ENCODE measurements at regions not wholly inside any gene's neighbourhood (a gene's known extent, or its start where the extent isn't known, plus 50 kb on each side); places are given as distances from the start of the nearest gene placed in this dataset.

GRCh38 chr12:74456431-74456830 is 81.2 kb upstream of the ATXN7L3B start:
- no peaks in the 10 kb centered on the region for H3K36me3 ChIP-seq
- H3K27ac ChIP-seq: no peak overlapping the region
- H3K9me3 ChIP-seq: no peaks in the 10 kb centered on the region
- no peaks in the 10 kb centered on the region for H3K27me3 ChIP-seq
- TF ChIP-seq, protein P1, sequence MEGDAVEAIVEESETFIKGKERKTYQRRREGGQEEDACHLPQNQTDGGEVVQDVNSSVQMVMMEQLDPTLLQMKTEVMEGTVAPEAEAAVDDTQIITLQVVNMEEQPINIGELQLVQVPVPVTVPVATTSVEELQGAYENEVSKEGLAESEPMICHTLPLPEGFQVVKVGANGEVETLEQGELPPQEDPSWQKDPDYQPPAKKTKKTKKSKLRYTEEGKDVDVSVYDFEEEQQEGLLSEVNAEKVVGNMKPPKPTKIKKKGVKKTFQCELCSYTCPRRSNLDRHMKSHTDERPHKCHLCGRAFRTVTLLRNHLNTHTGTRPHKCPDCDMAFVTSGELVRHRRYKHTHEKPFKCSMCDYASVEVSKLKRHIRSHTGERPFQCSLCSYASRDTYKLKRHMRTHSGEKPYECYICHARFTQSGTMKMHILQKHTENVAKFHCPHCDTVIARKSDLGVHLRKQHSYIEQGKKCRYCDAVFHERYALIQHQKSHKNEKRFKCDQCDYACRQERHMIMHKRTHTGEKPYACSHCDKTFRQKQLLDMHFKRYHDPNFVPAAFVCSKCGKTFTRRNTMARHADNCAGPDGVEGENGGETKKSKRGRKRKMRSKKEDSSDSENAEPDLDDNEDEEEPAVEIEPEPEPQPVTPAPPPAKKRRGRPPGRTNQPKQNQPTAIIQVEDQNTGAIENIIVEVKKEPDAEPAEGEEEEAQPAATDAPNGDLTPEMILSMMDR (IDR thresholded peaks at IDR 0.05): no peak
- no peaks in the 10 kb centered on the region for H3K4me1 ChIP-seq
- H3K4me3 ChIP-seq: no peak overlapping the region
- no peak for DNase-seq
- intact Hi-C loops (cut with DNase I; ENCODE audit: low total_unique reads): no loop called here

DNA sequence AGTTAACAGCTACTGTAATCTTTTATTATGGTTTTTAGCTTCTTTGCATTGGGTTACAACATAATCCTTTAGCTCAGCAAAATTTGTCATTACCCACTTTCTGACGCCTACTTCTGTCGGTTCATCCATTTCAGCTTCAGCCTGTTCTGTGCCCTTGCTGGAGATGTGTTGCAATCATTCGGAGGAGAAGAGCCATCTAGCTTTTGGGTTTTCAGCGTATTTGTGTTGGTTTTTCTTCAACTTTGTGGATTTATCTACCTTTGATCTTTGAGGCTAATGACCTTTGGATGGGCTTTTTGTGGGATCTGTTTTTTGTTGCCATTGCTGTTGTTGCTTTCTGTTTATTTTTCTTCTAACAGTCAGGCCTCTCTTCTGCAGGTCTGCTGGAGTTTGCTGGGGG is 69.2 kb upstream of the ATXN7L3B start:
- DNase-seq: no peak
- TF ChIP-seq, protein P1 (IDR thresholded peaks at IDR 0.05): no peak
- H3K9me3 ChIP-seq: no peaks in the 10 kb centered on the region
- no peaks in the 10 kb centered on the region for H3K36me3 ChIP-seq
- H3K4me3 ChIP-seq: no peak overlapping the region
- H3K27me3 ChIP-seq: no peaks in the 10 kb centered on the region
- H3K4me1 ChIP-seq: no peaks in the 10 kb centered on the region
- intact Hi-C loops (cut with DNase I; ENCODE audit: low total_unique reads): no loop called here
- H3K27ac ChIP-seq: no peak overlapping the region

DNA sequence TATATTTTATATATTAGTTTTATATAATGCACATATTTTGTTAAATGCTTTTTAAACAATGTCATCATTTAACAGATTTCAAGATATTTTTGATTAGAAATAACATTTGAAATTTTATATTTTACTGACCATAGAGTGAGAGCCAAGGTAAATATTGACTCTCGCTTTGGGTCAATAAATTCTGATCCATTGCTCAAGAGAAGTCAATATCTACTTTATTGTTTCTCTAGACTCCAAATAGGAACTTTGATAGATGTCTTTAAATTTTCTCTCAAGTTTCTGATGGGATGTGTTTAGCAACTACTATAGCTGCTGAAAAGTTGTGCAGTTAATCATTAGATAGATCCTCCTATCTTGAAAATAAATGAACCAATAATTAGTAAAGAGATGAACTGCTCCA is 61.4 kb upstream of the ATXN7L3B start:
- intact Hi-C loops (cut with DNase I; ENCODE audit: low total_unique reads): no loop called here
- Histone ChIP-seq H3K4me3 (no peak overlapping the region), H3K27ac (no peak overlapping the region), H3K36me3 (no peaks in the 10 kb centered on the region), H3K27me3 (no peaks in the 10 kb centered on the region), H3K9me3 (no peaks in the 10 kb centered on the region), H3K4me1 (no peaks in the 10 kb centered on the region)
- TF ChIP-seq, protein P1 (IDR thresholded peaks at IDR 0.05): no peak
- DNase-seq: no peak

- H3K36me3 ChIP-seq: no peaks in the 10 kb centered on the region
- intact Hi-C loops (cut with DNase I; ENCODE audit: low total_unique reads): no loop called here
- no peaks in the 10 kb centered on the region for H3K9me3 ChIP-seq
These were observed 56.6 kb upstream of the ATXN7L3B start for GRCh38 chr12:74481078-74481477.

DNA sequence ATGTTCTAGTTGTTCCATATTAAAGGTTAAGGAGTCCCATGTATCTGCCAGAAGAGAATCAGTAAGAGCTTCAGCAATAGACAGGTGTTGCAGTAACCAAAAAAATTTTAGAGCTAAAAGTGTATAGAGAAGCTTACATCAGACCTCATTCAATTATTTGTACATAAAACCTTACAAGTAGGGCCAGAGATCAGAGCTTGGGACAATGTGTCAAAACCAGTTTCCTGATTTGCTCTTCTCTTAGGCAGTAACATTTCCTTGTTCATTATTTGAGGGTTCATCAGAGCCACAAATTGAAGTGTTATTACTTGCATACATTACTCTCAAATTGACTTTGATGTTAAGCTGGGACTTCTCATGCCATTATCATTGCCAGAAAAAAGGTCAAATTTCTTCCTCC is 55.5 kb upstream of the ATXN7L3B start:
- no peak overlapping the region for H3K4me3 ChIP-seq
- intact Hi-C loops (cut with DNase I; ENCODE audit: low total_unique reads): no loop called here

More at GRCh38 chr12:74481078-74481477, 56.6 kb upstream of the ATXN7L3B start:
- Histone ChIP-seq H3K4me3 (no peak overlapping the region), H3K4me1 (no peaks in the 10 kb centered on the region), H3K27ac (no peak overlapping the region), H3K27me3 (no peaks in the 10 kb centered on the region)
- no peak for DNase-seq
- TF ChIP-seq, protein P1 (IDR thresholded peaks at IDR 0.05): no peak

More for the DNA sequence above, 55.5 kb upstream of the ATXN7L3B start:
- H3K27me3 ChIP-seq: no peaks in the 10 kb centered on the region
- H3K27ac ChIP-seq: no peak overlapping the region
- no peaks in the 10 kb centered on the region for H3K9me3 ChIP-seq
- no peak for DNase-seq
- H3K4me1 ChIP-seq: no peaks in the 10 kb centered on the region
- no peaks in the 10 kb centered on the region for H3K36me3 ChIP-seq
- TF ChIP-seq, protein P1 (IDR thresholded peaks at IDR 0.05): no peak
